ENCODE measurements at regions not wholly inside any gene's neighbourhood (a gene's known extent, or its start where the extent isn't known, plus 50 kb on each side); places are given as distances from the start of the nearest gene placed in this dataset.

DNA sequence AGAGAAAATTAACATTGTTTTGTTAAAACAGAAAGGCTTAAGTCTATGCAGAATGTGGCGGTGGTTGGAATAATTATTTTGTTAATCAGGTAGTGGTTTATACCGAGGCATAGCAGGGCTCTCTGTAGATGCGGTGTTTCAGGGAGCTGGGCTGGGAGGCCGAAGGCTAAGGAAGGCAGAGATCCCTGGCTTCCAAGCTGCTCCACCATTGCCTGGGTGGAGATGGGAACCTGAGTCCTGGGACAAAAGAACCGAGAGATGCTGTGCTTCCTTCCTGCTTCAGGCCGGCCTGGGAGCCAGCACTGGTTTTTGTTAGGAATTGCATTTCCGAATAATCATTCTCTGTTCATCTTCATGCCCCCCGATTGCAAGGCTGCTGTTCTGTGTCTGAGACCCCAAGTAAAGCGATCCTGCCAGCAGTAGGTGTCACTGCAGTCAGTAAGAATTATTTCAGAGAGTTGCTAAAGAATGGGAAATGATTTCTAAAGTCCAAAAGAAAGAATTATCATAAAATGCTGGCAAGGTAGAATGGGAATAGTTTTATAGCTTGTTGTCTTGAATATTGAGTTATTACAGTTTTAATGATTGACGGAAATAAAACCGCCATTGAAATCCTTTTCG is 824.9 kb downstream of the GALR1 start:
- ChIA-PET CTCF (no interaction called here), POLR2A (no interaction called here)

DNA sequence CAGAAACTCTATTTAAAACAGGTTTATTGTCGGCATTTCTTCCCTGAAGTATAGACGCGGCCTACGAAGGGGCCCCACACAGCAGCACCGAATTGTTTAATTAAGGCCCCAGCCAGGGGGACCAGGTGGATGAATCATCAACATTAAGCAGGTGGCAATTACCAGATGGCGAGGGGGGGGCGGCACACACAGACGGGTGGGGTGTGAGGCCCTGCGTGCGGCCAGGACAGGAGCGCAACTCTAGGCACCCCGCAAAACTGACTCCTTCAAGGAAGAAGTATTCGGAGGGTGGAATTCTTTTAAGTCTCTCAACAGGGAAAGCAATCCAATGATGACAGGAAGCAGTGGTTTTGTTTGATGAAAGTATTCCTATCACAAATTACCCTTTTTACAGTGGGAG is 830.4 kb downstream of the GALR1 start:
- POLR2A ChIA-PET, result no interaction called here
- CTCF ChIA-PET, result no interaction called here

DNA sequence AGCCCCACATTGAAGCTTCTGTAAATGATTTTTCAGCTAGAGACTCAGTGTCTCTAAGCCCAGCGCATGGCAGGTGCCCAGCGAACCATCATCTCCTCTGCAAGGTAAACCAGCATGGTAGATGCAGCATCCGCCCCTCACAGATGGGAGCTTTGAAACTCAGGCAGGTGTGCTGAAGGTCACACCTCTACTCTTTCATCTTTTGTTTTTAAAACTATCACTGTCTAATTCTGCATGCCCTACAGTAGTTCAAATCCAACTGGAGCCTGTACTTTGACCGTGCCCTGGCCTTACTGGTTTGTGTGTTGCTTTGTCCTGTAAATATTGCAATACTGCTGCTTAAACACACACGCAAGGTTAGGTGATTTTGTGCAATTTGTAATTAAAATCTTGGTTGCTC is 831.1 kb downstream of the GALR1 start:
- CTCF ChIA-PET, result no interaction called here
- POLR2A ChIA-PET, result no interaction called here

DNA sequence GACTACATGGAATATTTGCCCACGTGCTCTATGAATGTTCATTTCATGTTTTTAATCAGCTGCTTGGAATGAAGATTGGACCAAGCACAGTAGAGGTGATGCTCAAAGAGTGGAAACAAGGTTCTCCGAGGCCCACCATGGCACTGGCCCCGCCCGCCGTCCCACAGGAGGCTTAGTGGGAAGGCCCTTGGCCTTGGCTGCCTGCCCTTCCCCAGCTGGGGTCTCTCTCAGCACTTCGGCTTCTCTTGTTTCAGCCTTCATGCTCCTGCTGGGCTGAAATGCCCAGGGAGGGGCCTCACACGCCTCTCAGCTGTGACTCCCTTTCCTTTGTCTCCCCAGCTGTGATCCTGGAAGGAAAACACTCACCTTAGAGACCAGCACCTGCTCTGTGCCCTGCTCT is 833.2 kb downstream of the GALR1 start:
- ChIA-PET CTCF (no interaction called here), POLR2A (no interaction called here)

DNA sequence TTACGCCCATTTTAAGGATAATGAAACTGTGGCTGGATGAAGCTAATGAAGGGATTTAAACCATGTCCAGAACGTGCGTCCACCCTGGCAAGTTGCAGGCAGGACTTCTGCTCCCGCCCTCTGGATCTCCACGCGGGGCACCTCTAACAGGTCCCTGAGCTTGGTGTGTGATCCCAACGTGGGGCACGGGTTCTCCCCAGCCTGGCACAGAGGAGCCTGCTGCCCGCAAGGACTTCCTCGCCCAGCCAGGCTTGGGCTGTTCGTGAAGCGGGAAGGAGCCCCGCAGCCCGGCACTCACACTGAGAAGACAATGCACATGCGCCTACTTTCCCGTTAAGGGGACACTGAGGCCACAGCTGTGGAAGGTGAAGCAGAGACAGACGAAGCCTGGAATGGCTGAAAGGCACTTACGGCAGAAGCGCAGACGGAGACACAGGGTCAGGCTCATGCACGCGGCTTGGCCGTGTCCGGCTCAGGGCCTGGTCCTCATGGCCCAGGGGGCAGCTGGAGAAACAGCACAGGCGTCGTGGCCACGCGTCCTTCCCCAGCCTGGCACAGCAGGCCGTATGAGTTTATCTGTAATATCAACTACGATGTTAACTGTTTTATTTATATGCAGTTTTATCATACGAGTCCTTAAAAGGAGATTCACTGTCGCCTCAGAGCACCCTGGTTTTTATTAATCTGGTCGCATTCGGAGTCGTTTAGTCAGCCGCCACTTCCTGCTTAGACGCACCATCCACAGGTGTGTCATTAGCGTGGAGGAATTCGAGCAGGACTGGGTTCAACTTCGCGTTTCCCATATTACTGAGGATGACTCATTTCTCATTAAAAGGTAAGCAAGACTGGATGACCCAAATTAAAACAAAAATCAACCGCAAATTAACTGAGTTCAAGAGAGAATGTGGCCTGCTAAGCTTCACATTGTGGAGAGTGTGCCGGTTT is 835.9 kb downstream of the GALR1 start:
- CTCF ChIA-PET, result no interaction called here
- POLR2A ChIA-PET, result no interaction called here

DNA sequence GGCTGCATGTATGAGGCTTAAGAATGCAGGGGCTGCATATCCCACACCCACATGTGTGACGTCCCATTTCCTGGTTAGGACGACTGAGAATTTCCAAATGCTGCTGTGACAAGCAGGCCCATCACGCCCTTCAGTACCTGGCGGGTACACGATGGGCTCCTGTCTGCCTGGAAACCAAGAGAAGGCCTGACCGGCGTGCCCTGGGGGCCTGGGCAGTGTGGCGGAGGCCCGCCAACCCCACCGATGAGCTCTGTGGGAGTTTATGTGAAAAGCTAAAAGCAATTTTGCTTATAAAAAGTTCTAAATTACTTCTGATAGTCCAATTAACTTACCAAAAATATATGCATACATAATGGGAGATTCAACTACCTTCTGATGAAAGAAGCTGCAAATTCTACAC is 837.3 kb downstream of the GALR1 start:
- ChIA-PET CTCF (no interaction called here), POLR2A (no interaction called here)

DNA sequence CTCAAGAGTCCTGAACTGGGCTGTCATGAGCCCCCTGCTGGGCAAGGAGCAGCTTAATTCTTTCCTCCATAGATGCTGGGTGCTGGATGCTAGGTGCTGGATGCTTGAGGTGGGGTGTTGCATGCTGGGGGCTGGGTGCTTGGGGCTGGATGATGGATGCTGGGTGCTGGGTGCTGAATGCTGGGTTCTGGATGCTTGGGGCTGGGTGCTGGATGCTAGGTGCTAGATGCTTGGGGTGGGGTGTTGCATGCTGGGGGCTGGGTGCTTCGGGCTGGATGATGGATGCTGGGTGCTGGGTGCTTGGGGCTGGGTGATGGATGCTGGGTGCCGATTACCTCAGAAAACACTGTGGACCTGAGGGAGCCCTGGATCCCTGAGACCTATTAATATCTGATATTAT is 837.7 kb downstream of the GALR1 start:
- ChIA-PET POLR2A (no interaction called here), CTCF (no interaction called here)

DNA sequence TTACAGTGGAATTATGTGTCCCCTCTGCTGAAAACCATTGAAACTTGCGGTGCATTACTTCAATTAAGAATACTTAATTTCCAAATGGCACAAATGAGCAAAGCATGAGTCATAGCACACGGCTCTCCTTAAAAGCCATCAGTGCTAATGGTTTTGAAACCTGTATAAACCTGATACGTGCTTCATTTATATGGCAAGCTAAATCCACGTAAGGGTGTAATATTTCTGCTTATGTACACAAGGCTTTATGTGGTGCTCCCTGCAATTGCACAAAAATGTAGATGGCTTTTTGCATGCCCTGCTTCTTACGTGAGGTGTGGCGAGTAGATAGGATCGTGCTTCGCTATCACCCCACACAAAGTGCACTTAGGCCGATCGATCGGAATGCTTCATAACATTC is 840.9 kb downstream of the GALR1 start:
- ChIA-PET POLR2A (no interaction called here), CTCF (no interaction called here)

DNA sequence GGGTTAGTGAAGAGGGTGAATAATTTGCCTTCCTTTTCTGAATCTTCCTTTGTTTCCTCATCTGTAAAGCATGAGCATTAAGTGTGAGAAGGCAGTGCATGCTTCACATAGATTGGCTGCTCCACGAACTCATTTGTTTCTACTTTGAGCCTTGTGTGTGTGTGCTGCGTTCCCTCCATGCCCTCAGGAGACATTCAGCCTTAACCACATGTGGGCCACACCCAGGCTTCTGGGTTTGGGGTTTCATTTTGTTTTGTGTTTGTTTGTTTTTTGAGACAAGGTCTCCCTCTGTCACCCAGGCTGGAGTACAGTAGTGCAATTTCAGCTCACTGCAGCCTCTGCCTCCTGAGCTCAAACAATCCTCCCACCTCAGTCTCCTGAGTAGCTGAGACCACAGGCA is 843.3 kb downstream of the GALR1 start:
- CTCF ChIA-PET, result no interaction called here
- POLR2A ChIA-PET, result no interaction called here

DNA sequence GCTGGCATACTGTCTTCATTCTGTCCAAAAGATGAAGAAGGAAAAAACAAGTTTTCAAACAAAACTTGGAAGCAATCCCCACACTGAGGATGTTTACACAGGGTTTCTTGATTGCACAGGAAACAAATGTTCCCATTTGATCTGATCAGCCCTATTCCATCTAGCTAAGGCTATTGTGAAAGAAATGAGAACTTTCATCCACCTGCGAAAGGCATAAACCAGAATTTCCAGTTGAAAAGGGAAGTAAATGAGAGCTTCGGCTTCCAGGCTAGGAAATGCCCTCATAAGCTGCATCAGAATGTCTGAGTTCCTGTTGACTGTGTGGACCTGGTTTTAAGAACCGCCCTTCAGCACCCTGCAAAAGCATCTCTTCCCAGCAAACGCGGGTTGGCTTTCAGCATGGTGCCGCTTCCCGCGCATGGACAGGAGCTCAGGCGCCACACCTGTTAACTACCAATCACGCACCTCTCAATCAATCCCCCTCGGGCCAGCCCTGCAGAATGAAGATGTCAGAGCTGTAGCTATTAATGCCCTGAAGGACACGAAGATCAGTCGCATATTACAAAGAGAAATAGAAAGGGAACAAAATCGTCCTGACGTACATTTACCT is 850.4 kb downstream of the GALR1 start:
- ChIA-PET CTCF (no interaction called here), POLR2A (no interaction called here)

DNA sequence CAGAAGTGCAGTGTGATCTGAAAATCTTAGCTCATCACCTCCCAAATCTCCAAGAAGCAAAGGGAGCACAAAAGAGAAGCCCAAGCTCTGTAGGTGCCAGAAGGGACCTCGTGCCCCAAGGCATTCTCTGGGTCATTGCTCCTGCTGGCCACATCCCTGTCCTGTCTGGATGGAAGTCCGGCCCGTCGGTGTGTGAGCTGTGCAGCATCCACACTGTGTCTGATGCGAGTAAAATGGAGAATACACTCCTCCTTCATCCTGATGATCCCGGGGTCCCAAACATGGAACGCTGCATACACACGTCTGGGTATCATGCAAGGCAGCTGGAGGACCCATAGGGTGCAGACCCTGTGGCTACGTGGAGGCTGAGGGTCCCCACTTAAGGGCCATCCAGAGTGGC is 851.4 kb downstream of the GALR1 start:
- ChIA-PET POLR2A (no interaction called here), CTCF (no interaction called here)

DNA sequence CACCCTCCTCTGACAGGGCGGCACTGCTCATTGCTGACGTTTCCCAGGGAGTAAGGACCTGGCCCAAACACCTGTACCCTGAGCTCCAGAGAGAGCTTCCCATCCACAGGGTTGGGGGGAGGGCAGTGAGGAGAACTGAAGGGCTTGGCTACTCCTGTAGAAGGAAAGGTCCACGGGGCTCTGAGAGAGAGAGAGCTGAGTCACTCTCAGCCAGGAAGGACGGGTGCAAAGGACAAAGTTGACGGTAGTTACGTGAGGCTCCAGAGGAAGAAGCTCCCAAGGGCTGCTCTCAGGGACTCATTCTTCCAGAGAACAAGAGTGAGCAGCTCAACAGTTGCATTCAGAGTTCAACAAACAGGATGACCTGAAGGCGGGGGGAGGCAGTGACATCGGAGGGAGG is 852.5 kb downstream of the GALR1 start:
- ChIA-PET POLR2A (interaction anchor here (0.6 kb wide), 1 partner anchor 1776 kb away, joined by 3 read pairs; no protein-coding TSS in a partner anchor), CTCF (no interaction called here)

DNA sequence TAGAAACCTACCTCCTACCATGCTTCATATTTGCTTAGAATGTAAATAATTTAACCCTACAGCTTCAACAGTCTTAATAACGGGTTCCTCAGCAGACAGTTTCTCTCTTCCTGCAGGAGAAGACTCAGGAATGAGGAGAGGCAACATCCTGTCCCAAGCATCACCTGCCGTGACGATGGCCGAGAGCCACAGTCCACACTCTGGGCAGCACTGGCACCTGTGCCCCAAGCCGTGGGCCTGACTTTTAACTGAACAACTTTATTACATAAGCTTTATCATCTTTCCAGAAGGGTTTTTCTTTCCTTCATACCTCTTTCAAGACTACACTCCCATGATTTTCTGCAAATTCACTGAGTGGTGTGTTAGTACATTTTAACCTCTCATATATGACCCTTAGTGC is 856.0 kb downstream of the GALR1 start:
- CTCF ChIA-PET, result no interaction called here

DNA sequence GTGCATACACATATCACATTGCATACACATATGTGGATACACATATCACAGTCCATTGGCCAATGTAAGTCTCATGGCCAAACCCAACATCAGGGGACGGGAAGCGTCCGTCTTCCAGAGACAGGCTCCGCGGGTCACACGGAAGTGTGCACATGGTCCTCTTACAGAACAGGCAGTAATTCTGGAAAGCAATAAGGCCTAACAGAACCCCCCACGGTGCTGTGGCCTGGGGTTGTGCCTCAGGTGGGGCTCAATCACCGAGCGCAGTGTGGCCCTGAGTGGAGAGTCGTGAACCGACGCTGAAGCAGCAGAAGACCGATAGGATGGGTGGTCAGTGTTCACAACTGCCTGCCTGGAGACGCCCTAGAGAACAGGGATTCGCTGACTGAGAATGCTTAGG is 857.3 kb downstream of the GALR1 start:
- POLR2A ChIA-PET, result no interaction called here
- CTCF ChIA-PET, result no interaction called here

More for the DNA sequence above, 856.0 kb downstream of the GALR1 start:
- POLR2A ChIA-PET, result no interaction called here

DNA sequence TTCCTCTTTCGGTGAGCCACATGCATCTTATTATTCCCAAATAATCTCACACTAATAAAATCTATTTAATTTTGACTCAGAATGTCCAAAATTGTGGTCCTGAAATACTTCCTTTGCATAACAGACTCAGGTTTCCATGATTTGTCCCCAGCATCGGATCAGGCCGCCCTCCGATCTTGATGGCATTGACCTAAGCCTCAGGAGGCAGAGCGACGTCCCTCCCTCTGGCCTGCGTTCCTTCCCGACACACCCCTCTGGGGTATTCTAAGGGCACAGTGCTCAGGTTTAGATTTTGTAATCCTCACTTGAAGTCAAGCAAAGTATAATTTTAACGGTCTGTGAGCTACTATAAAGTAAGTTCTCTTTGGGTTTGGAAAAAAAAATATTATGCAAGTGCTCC is 857.7 kb downstream of the GALR1 start:
- CTCF ChIA-PET, result no interaction called here

DNA sequence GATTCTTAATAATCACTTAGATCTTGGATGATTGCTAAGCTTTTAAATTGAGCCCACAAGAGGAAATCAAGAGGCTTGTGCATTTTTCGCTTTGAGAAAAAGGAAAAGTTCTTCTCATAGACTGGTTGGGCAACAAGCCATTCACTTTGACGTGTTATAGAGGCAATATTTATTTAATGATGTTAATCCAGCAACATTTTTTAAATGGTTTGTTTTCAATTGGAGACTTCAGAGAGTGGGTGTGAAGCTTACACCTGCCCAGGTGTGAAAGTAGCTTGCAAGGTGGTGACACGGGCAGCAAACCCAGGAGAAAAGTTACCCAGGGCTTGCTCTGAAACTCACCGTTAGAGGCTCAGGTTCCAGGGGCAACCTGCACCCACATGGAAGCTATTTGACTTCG is 858.9 kb downstream of the GALR1 start:
- ChIA-PET POLR2A (no interaction called here), CTCF (no interaction called here)

More for the DNA sequence above, 857.7 kb downstream of the GALR1 start:
- POLR2A ChIA-PET, result no interaction called here

DNA sequence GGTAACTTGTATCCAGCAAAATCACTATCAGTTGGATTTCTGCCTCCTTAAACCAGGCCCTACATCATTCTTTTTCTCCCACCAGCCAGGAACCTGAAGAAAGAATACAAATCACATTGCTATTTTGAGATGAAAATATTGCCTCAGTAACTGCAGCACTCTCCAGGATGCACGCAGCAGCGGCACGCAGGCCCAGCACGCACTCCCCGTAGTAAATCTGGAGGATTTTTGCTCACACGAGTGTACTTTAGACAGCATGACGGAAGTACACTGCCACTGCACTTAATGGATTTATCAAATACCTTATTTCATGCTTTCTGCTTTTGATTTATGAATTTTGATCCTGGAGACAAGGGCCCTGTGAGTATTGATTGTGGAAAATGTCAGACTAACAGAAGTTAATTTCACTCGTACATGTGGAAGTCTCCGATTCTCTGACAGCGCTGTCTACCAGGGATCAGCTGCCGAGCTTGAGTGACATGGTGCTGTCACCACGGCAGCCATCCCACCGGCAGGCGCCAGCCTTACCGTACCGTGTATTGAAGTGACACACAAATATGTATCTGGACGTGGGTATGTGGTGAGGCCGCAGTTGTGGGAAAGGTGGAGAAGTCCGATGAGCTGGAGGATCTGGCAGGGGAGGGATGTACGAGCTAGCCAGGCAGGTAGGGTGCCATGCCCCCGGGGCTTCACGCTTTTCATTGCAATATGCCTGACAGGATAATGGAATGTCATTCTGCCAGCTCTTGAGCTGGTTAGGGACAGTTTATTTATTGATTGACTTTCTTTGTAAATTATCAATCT is 863.7 kb downstream of the GALR1 start:
- ChIA-PET POLR2A (no interaction called here), CTCF (no interaction called here)

DNA sequence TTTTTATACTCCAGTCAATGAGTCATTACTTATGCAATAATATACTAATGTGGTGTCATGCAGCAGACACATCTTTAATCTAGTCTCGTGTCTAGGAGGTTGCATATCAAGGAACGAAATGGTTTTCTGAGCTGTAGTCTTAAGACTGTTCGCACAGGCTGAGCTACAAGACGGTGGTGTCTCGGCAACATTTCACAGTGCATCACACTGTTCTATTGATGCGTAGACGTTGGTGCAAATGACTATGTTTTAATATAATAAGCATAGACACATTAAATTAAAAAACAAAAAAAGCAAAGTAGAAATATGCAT is 864.2 kb downstream of the GALR1 start:
- ChIA-PET POLR2A (no interaction called here), CTCF (no interaction called here)

DNA sequence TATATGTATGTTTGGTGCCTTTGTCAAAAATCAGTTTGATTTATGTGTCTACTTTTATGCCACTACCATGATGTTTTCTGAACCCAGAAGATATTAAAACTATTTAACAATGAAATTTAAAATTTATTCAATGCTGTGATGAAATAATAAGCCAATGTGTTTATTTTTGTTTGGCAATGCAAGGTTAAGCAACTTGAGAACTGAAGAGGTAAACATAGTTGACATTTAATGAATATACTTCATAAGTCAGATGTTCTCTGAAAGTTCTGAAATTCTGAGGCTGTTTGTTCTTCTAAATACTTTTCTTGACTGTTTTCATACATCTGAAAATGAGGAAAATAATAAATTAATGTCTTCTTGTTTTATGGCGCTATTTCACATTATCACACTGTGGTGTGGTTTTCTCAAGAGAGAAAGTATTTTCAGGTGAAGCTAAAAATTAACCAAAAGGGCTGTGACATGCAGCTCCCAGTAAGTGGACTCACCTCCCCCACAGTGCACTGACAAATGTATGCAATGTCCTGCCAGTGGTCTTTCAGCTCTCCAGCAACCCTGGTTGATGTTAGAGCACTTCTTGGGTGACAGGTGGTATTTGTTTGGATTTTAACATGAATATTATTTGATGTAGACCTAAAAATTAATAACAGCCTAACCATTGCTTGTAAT is 863.6 kb upstream of the SALL3 start:
- POLR2A ChIA-PET, result no interaction called here
- CTCF ChIA-PET, result no interaction called here

DNA sequence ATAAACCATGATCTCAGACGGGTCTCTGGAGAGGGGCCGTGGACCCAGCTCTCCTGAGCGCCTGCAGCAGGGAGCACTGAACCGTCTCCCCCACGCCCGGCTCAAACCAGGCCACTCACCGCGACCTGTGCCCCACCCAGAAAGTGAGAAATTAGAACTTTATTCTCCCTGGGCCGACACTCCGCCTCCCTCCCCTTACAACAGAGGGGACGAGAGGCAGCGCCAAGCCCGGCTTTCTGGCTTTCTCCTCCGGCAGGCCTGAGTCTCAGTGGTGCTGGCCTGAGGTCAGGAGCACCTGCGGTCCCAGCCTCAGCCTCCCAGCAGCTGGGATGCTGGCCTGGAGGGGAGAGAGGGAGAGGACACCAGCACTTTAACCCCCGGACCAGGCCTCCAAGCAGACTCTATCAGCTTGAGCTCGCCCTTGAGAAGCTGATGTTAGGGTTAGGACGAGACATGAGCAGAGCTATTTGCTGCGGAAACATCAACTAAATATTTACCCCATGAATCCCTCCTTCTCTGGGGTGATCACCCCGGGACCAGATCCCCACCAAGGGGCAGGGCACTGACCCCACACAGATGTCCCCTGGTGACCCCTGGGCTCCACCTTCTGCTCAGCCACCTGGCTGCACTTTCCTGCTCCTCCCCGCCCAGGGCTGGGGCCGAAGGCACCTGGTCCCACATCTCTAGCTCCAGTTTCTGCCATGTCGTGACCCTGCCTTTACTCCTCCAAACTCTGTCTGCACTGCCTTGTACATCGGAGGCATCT is 856.3 kb upstream of the SALL3 start:
- ChIA-PET CTCF (no interaction called here), POLR2A (no interaction called here)
